ENCODE measurements at regions not wholly inside any gene's neighbourhood (a gene's known extent, or its start where the extent isn't known, plus 50 kb on each side); places are given as distances from the start of the nearest gene placed in this dataset.

DNA sequence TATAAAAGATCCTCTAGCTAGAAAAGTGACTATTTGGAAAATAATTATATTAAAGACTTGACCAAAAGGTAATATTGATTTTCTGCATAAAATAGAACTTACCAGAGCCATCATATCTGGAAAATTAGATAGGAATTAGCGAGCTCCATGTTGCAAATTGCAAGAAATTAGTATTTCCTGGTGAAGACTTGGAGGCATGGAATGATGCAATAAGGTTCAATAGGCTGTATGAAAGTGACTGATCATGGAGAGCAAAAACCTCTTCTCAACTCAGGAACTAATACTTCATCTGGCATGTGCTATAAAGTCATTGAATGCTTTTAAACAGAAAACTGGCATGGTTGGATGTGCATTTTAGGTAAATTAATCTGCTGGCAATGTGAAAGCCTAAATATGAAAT lies 66.3 kb upstream of the UFM1 start:
- TF ChIP-seq, protein P1, sequence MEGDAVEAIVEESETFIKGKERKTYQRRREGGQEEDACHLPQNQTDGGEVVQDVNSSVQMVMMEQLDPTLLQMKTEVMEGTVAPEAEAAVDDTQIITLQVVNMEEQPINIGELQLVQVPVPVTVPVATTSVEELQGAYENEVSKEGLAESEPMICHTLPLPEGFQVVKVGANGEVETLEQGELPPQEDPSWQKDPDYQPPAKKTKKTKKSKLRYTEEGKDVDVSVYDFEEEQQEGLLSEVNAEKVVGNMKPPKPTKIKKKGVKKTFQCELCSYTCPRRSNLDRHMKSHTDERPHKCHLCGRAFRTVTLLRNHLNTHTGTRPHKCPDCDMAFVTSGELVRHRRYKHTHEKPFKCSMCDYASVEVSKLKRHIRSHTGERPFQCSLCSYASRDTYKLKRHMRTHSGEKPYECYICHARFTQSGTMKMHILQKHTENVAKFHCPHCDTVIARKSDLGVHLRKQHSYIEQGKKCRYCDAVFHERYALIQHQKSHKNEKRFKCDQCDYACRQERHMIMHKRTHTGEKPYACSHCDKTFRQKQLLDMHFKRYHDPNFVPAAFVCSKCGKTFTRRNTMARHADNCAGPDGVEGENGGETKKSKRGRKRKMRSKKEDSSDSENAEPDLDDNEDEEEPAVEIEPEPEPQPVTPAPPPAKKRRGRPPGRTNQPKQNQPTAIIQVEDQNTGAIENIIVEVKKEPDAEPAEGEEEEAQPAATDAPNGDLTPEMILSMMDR (conservative IDR thresholded peaks at IDR 0.05; ENCODE audit: low read depth): no peak
- no peak for DNase-seq (ENCODE audit: low spot score)
- ChIA-PET POLR2A (ENCODE audit: low non-redundant PET) (no interaction called here), CTCF (no interaction called here)
- no peak overlapping the region for H3K27ac ChIP-seq

DNA sequence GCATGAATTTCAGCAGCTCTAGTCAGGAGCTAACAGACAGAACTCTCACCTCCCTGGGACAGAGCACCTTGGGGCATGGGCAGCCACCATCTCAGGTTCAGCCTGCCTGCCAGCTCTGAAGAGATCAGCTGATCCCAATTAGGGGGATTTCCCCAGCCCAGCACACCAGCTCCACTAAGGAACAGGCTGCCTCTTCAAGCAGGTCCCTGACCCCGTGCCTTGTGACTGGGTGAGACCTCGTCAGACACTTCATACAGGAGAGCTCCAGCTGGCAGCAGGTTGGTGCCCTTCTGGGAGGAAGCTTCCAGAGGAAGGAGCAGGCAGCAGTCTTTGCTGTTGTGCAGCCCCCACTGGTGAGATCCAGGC lies 84.5 kb upstream of the UFM1 start:
- DNase-seq (ENCODE audit: low spot score): no peak
- TF ChIP-seq, protein P1 (conservative IDR thresholded peaks at IDR 0.05; ENCODE audit: low read depth): no peak
- ChIA-PET POLR2A (ENCODE audit: low non-redundant PET) (no interaction called here), CTCF (no interaction called here)
- H3K27ac ChIP-seq: no peak overlapping the region

DNA sequence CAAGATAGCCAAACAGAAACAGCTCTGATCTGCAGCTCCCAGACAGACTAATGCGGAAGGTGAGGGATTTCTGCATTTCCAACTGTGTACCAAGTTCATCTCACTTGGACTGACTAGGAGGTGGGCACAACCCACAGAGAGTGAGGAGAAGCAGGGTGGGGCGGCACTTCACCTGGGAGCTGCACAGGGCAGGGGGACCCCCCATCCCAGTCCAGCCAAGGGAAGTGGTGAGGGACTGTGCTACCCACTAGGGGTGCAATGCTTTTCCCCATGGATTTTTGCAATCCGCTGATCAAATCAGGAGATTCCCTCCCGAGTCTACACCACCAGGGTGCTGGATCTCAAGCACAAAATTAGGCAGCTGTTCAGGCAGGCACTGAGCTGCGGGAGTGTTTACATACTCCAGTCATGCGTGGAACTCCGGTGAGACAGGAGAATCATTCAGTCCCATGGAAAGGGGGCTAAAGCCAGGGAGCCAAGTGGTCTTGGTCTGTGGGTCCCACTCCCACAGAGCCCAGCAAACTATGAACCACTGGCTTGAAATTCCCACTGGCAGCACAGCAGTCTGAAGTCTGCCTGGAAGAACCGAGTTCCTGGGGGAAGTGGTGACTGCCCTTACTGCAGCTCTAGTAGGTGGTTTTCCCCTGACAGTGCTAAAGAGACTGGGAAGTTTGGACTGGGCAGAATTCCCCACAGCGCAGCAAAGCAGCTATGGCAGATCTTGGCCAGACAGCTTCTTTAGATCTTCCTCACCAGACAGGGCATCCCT lies 85.1 kb upstream of the UFM1 start:
- DNase-seq (ENCODE audit: low spot score): no peak
- H3K27ac ChIP-seq: no peak overlapping the region
- POLR2A ChIA-PET (ENCODE audit: low non-redundant PET): no interaction called here
- CTCF ChIA-PET: interaction anchor here (0.6 kb wide), 1 partner anchor 459 kb away, joined by 3 read pairs; no protein-coding TSS in a partner anchor
- TF ChIP-seq, protein P1 (conservative IDR thresholded peaks at IDR 0.05; ENCODE audit: low read depth): no peak

DNA sequence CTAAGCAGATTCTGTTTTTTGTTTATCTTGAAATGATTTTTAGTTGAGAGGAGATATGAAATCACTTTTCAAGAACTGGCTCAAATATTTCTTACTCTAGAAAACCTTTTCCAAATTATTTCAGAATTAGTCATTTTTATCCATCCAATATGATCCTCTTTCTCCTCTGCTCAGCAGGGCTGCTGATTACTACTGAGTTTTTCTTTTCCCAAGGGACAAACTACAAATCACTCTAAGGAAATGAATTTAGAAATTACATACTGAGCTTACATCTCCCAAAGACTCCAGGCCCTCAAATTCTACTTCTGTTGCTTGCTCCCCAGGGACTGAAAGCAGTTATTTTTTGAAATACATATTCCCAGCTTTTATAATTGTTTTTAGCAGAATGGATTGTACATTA lies 87.4 kb upstream of the UFM1 start:
- DNase-seq (ENCODE audit: low spot score): no peak
- TF ChIP-seq, protein P1 (conservative IDR thresholded peaks at IDR 0.05; ENCODE audit: low read depth): no peak
- ChIA-PET CTCF (no interaction called here), POLR2A (ENCODE audit: low non-redundant PET) (no interaction called here)
- no peak overlapping the region for H3K27ac ChIP-seq

DNA sequence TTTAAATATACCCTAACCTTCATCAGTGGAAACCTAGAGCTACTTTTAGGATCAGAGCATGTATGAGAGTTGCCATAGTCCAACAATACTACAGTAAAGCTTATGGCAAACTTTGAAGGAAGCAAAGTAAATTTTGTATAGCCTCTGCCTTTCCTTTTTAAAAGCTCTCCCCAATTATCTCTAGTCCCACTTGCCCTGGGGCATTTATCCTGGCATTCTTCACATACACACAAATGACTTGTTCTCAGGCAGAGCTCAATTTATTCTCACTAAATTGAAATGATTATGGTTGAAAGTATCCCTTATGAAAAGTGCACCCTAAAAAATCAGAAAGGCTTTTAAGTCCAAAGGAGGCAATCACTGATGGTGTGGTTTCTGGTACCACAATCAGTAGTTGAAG lies 94.1 kb upstream of the UFM1 start:
- H3K27ac ChIP-seq: no peak overlapping the region
- POLR2A ChIA-PET (ENCODE audit: low non-redundant PET): no interaction called here
- no peak for DNase-seq (ENCODE audit: low spot score)
- TF ChIP-seq, protein P1 (conservative IDR thresholded peaks at IDR 0.05; ENCODE audit: low read depth): no peak
- CTCF ChIA-PET: no interaction called here

DNA sequence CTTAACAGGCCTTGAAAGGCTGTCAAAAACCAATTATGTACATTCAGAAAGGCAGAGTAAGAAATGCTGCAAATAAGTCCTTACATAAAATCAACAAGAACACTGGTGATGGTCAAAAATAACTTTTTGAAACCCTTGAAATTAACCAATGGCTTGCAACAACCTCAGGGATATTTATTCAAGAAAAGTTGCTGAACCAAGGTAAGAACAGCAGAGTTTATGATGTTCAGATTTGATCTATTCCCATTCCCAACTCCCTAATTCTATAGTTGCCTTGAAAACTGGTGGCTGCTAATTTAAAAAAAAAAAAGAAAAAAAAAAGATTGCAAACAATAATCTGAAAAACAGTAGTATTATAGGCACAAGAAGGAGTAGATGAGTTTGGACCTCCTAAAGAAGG lies 109.8 kb upstream of the UFM1 start:
- ChIA-PET CTCF (no interaction called here), POLR2A (ENCODE audit: low non-redundant PET) (no interaction called here)

More for the DNA sequence above, 109.8 kb upstream of the UFM1 start:
- TF ChIP-seq, protein P1 (conservative IDR thresholded peaks at IDR 0.05; ENCODE audit: low read depth): no peak
- H3K27ac ChIP-seq: no peak overlapping the region
- DNase-seq (ENCODE audit: low spot score): no peak
